ENCODE measurements at regions not wholly inside any gene's neighbourhood (a gene's known extent, or its start where the extent isn't known, plus 50 kb on each side); places are given as distances from the start of the nearest gene placed in this dataset.

- TF ChIP-seq SUZ12 (IDR thresholded peaks at IDR 0.05; ENCODE audit: extremely low read depth, insufficient read depth, insufficient read length) = no peak
- TF ChIP-seq YY1 (IDR thresholded peaks at IDR 0.05; ENCODE audit: insufficient read depth, insufficient read length) = no peak
Measured at GRCh38 chr5:17896605-17897004, 262.3 kb downstream of the TAF11L14 start.

Measured in NT2/D1 (cell line).